Osteocyte (in vitro differentiated cells): ENCODE measurements at regions not wholly inside any gene's neighbourhood (a gene's known extent, or its start where the extent isn't known, plus 50 kb on each side); places are given as distances from the start of the nearest gene placed in this dataset.

Source experiments
- DNase-seq: peaks from one replicate; pipeline ENCODE4 v3.0.0; 2021; ENCODE audit warnings: mixed read lengths; ENCODE audit not compliant: unreplicated experiment; ENCODE audit errors: extremely low spot score
- H3K27ac Mint-ChIP-seq: one replicate; pipeline ENCODE4 v1.8.0; 2021; ENCODE audit warnings: mild to moderate bottlenecking, mixed read lengths; ENCODE audit not compliant: unreplicated experiment
- H3K27me3 Mint-ChIP-seq: one replicate; pipeline ENCODE4 v1.8.0; 2021; ENCODE audit warnings: mixed read lengths; ENCODE audit not compliant: unreplicated experiment
- H3K36me3 Mint-ChIP-seq: one replicate; pipeline ENCODE4 v1.8.0; 2021; ENCODE audit warnings: mixed read lengths; ENCODE audit not compliant: unreplicated experiment
- H3K4me1 Mint-ChIP-seq: one replicate; pipeline ENCODE4 v1.8.0; 2021; ENCODE audit warnings: mixed read lengths; ENCODE audit not compliant: unreplicated experiment
- H3K4me3 Mint-ChIP-seq: one replicate; pipeline ENCODE4 v1.8.0; 2021; ENCODE audit warnings: mild to moderate bottlenecking, moderate library complexity, mixed read lengths; ENCODE audit not compliant: unreplicated experiment
- H3K9me3 Mint-ChIP-seq: one replicate; pipeline ENCODE4 v1.8.0; 2021; ENCODE audit warnings: mixed read lengths; ENCODE audit not compliant: unreplicated experiment
- CTCF ChIP-seq: fragments of 200-600 bp; sonication (generic); IDR thresholded peaks from 2 replicates; pipeline ENCODE4 v1.5.0; 2021; ENCODE audit warnings: antibody characterized with exemption, mild to moderate bottlenecking, moderate library complexity

GRCh38 chr5:167489202-167489601, 802.2 kb upstream of the WWC1 start:
- H3K9me3 Mint-ChIP-seq, result no peaks in the 10 kb centered on the region
- no peak for DNase-seq
- no peak overlapping the region for H3K27ac Mint-ChIP-seq
- no peak for TF ChIP-seq CTCF
- peaks cover 18% of the 10 kb centered on the region for H3K27me3 Mint-ChIP-seq
- no peaks in the 10 kb centered on the region for H3K4me1 Mint-ChIP-seq
- no peak overlapping the region for H3K4me3 Mint-ChIP-seq
- H3K36me3 Mint-ChIP-seq, result no peaks in the 10 kb centered on the region

- DNase-seq, result no peak
- no peaks in the 10 kb centered on the region for H3K4me1 Mint-ChIP-seq
Observed at GRCh38 chr5:167503926-167504720, 787.3 kb upstream of the WWC1 start.

GRCh38 chr5:167507463-167508233, 783.8 kb upstream of the WWC1 start:
- TF ChIP-seq CTCF, result no peak
- Mint-ChIP-seq H3K4me1 (no peaks in the 10 kb centered on the region), H3K4me3 (no peak overlapping the region), H3K36me3 (no peaks in the 10 kb centered on the region), H3K27ac (no peak overlapping the region), H3K9me3 (no peaks in the 10 kb centered on the region), H3K27me3 (peaks cover 39% of the 10 kb centered on the region)
- DNase-seq, result no peak

More at GRCh38 chr5:167503926-167504720, 787.3 kb upstream of the WWC1 start:
- no peak overlapping the region for H3K27ac Mint-ChIP-seq
- no peak for TF ChIP-seq CTCF
- H3K27me3 Mint-ChIP-seq, result peaks cover 25% of the 10 kb centered on the region
- no peaks in the 10 kb centered on the region for H3K36me3 Mint-ChIP-seq
- H3K4me3 Mint-ChIP-seq, result no peak overlapping the region
- no peaks in the 10 kb centered on the region for H3K9me3 Mint-ChIP-seq

- H3K9me3 Mint-ChIP-seq, result no peaks in the 10 kb centered on the region
- H3K4me1 Mint-ChIP-seq, result no peaks in the 10 kb centered on the region
- no peak overlapping the region for H3K27ac Mint-ChIP-seq
- no peak overlapping the region for H3K4me3 Mint-ChIP-seq
- no peak for DNase-seq
- H3K27me3 Mint-ChIP-seq, result peaks cover 37% of the 10 kb centered on the region
- H3K36me3 Mint-ChIP-seq, result no peaks in the 10 kb centered on the region
- TF ChIP-seq CTCF, result no peak
Observed at GRCh38 chr5:167509076-167509475, 782.4 kb upstream of the WWC1 start.

- TF ChIP-seq CTCF, result no peak
- Mint-ChIP-seq H3K9me3 (no peaks in the 10 kb centered on the region), H3K4me1 (no peaks in the 10 kb centered on the region), H3K36me3 (no peaks in the 10 kb centered on the region), H3K27me3 (peaks cover 24% of the 10 kb centered on the region), H3K27ac (no peak overlapping the region), H3K4me3 (no peak overlapping the region)
- DNase-seq, result no peak
Observed at GRCh38 chr5:167511276-167511675, 780.2 kb upstream of the WWC1 start.
